ENCODE measurements at regions not wholly inside any gene's neighbourhood (a gene's known extent, or its start where the extent isn't known, plus 50 kb on each side); places are given as distances from the start of the nearest gene placed in this dataset.

DNA sequence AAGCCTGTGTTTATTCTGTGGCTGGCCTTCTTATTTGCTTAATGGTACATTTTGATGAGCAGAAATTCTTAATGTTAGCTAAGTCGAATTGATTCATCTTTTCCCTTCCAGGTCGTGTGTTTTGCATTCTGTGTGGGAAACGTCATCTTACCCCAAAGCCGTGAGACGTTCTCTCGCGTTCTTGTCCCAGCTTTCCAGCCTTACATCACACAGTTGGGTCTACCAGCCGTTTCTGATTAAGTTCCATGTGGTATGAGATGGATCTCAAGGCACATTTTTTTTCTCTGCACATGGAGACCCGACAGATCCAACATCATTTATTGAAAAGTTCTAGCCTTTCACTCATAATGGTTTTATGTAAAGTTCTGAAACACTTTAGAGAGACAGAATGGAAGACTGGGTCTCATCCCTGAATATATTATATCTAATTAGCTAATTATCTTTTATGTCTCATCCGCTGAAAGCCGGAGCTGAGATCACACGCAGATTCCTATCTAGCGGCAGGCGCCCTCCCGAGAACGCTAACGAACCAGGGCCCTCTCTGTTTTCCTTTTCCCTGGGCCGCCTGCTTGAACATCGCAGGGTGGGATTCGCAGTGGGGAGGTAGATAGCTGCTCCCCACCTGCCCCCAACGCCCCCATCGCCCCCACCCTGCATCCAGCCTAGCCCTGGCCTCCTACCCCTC, 1162.2 kb downstream of the BRD1 start:
- no peak for DNase-seq

DNA sequence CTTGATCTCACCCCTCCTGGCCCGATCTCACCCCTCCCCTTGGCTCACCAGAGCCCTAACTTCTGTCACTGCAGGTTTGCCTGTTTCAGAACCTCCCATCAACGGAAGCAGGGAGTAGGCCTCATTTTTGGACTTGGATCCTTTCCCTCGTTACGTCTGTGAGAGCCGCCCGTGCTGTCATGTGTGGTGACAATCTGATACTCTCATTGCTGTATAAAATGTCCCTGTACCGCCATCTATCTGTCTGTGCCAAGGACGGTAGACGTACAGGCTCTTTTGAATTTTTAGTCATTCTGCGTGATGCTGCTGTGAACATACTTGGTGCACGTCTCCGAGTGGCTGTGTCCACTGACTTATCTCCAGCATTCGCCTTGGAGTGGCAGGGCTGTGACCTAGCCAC, 1163.1 kb downstream of the BRD1 start:
- DNase-seq = no peak

DNA sequence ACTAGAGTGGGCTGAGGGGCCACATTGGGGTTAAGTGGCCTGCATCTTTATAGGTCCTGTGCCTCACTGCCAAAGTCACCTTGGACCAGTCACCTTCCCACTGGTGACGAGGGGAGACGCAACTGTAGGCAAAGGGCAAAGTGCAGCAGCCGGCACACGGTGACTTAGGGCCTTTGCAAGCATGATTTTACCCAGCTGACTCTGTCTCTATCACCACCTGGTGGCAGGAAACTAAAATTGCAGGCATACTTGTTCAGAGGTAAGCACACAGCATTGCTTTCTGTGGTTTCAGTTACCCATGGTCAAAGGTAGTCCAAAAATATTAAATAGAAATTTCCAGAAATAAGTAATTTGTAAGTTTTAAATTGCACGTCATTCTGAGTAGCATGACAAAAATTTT, 1164.4 kb downstream of the BRD1 start:
- no peak for DNase-seq

DNA sequence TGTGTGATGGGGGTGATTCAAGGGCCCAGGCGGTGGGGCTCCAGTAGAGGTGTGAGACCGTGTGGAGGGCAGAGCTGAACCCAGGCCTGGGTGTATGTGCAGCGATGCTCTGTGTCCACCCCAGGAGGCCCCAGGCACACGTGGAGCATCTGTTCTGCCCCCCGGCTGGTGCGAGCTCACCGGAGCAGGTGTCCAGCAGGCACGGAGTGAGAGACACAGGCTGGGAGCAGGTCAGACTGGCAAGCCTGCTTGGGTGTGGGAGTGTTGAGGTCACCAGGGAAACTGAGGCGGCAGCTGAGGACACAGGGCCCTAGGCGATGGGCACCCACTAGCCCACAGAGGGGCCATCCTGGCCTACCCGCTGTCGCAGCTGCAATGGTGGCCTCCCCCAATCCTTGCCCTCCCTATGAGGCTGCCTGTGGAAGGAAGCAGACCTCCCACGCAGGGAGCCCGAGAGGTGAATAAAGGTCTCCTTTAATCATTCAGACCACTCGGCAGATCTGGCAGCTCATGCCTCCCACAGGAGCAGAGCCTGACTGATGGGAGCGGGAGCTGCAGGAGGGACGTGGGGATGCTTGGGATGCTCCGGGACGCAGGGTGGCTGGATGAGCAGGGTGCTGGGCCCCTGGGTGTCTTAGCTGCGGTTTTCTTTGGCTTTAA, 1165.1 kb downstream of the BRD1 start:
- no peak for DNase-seq

DNA sequence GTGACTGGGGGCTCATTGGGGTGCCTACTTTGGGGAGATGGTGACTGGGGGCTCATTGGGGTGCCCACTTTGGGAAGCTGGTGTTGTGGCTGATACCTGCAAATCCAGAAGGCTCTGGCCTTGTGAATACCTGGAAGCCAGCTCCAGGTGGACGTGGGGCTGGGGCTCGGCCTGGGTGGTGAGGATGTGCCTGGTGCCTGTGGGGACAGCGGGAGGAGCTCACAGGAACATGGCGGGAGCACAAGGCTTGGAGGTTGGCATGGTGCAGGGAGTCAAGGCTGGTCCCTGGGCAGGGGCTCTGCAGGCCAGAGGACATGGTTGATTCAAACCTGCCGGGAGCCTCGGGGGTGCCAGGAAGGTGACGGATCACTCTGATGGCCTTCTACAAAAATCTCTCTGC, 1165.7 kb downstream of the BRD1 start:
- DNase-seq = no peak

DNA sequence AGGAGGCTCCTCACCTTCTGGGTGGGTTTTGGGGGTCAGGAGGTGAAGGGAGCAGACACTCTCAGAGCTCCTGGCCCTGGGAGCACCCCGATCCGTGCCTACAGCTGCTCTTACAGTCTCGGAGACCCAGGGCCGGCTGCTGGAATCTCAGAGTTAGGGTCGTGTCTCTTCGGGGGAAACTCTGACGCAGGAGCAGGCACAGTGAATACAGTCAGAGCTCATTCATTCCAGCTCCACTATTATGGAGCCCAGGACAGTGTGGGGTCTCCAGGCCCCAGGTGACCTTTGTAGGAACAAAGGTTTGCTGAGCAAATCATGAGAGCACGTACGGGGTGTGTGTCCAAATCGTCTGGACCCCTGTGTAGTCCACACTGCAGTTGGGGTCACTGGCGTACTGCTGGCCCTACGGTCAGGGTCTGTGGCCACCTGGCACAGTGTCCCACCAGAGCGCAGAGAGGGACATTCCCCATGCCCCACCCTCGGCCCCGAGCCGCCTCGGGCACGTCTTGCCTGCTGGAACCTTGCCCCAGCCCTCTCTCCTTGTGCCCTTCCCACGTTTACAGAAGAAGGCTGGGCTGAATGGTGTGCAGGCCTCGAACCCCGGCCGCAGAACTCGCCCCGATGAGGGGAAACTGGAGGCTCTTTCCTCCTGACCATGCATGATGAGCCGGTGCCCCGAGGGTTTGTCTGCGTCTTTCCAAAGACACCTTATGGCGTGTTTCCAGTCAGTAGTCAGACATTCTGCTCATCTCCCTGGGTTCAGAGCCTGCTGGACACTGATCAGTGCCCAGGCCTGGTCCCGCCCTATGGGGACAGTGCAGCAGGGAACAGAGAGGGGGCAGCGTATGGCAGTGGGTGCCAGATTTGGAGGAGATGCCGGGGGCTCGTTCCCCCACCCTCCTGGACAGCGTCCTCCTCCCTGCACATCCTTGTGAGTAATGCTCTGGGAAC, 1166.6 kb downstream of the BRD1 start:
- DNase-seq = no peak

DNA sequence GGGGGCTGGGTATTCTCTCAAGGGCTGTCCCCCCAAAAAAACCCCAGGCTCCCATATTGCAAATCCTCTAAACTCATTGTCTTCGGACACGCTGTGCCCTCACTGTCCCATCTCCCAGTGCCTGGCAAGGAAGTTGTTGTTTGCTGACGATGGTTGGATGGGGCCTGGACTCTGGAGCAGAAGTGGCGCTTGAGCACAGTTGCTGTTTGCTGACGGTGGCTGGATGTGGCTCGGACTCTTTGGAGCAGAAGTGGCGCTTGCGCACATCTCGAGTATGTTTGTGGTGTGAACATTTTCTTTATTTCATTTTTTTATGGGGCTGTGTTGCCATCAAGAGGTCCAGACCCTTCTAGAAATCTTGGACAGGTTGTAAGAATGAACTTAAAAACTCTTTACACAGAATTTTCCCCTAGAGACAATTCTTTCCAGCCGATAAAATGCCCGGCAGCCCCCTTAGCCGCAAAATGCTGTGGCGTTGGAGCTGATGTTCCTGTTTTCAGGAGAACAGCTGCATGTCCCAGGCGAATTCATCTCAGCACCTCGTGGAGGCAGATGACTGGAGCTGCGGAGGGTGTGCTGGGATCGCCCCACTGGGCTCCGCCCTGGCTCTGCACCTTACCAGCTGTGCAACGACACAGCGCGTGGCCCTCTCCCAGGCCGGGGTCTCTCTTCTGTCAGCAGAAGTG, 1167.4 kb downstream of the BRD1 start:
- no peak for DNase-seq

DNA sequence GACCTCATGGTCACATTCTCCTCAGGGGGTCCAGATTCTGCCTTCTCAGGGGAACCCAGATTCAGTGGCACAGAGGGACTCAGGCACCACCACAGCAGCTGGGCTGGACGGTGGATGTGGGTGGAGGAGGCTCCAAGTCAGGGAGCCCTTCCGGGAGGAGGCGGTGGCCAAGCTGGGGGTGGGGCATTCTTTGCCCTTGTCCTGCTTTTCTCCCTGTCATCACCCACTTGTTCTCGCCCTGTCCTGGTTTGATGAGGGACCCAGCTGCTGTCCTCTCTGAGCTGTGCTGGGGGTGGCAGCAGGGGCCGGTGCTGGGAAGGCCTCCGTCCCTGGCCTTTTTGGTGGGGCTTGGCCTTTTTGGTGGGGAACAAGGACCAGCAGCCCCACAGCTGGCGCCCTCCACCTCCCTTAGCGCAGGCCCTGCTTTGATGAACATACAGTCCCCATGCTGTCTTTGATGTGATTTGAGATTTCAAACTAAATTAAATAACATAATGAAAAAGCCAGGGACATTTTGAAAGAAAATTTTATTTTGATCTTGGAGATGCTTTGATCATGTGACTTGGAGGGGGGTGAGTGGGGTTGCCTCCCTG, 1168.2 kb downstream of the BRD1 start:
- no peak for DNase-seq

DNA sequence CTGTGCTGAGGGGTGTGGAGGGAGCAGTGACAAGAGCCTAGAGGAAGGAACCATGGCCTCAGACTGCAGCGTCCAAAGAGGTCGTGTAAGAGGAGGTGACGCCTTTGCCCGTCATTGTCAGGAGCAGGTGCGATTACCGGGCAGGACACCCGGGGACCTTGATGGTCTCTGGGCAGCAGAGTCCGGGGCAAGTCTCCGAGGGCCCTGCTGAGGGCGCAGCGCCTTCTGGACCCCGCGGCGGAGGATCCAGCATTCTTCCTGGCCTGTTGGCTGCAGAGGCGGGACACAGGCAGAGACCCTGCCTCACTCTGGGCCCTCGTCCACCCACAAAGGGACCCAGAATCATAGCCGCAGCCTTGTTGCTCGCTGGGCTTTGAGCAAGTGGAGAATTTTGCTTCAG, 1168.8 kb downstream of the BRD1 start:
- DNase-seq = no peak

DNA sequence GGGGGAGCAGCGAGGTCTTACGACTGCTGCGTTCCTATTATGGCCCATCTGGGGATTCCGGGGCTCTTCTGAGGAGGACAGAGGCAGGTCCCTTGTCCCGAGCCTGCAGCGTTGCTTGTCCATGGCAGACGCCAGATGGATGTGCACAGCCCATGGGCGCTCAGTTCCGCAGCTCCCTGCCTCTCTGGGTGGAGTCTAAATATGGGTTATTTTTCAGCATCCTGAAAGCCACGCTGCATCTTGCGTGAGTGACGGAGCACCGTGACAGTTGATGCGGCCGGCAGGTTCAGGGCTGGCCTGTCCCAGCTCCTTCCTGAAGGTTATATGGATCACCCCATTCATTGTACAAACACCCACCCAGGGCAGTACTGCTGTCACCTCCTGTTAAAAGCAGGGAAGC, 1169.4 kb downstream of the BRD1 start:
- no peak for DNase-seq

DNA sequence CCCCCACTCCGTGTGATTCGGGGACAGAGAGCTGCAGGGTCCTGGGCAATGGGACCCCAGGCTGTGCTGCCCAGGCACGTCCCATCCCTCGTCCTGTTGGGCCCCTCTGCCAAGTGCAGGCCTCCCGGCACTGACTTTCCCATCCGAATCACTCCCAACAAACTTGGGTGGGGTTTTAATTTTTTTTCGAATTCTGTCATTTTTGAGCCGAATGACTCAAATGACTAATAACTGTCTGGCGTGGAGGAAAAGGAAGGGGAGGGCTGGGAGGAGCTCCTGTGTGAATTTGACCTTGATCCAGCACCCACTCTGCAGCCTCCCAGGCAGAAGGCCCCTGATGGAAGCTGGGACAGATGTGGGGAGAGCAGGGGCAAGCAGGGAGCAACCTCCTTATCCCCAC, 1173.2 kb downstream of the BRD1 start:
- DNase-seq = no peak

DNA sequence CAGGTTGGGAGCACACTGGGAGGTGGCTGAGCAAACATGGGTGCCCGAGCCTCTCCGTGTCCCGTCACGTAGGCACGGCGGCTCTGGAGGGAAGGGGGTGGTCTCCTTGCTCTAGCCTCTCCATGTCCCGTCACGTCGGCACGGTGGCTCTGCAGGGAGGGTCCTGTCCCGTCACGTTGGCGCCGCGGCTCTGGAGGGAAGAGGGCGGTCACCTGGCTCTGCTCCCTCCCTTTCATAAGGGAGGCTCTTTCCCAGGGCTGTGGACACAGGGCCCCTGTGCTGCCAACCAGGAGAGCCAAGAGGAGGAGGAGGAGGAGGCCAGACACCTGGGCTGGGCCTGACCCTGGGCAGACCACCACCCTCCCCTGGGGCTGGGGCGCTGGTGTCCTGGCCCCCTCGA, 1173.7 kb downstream of the BRD1 start:
- no peak for DNase-seq

DNA sequence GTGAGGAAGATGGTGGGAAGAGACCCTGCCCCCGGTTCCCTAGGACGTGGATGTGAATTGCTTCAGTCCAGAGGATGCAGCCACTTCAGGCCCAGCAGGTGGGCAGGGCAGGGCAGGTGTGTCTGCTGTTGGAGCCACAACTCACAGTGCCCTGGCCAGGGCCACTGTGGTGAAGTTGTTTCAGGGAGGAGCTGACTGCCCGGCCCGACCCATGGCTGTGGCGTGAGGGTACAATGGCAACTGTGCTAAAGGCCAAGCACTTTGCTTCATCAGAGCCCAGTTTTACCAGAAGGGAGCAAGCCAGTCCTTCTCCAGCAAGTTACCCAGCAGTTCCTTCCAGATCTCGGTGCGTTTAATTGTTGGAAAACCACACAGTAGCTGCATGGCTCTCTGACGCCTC, 1174.4 kb downstream of the BRD1 start:
- no peak for DNase-seq

DNA sequence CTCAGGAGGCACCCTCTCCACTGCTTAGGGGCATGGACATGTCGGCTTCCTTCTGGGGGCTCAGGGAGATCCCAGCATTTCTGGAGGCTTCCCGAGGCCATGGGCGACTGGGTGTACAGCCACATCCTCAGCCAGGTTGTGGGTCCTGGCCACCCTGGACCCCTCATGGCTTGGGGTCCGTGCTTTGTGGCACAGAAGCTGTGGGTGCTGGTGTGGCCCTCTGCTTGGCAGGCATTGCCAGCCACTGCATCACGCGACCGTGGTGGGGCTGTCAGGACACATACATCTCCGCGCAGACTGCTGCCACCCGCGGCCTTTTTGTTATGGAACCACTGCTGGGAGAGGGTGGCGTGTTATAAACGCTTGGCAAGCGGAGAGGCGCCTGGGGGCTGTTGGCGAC, 1174.9 kb downstream of the BRD1 start:
- no peak for DNase-seq

DNA sequence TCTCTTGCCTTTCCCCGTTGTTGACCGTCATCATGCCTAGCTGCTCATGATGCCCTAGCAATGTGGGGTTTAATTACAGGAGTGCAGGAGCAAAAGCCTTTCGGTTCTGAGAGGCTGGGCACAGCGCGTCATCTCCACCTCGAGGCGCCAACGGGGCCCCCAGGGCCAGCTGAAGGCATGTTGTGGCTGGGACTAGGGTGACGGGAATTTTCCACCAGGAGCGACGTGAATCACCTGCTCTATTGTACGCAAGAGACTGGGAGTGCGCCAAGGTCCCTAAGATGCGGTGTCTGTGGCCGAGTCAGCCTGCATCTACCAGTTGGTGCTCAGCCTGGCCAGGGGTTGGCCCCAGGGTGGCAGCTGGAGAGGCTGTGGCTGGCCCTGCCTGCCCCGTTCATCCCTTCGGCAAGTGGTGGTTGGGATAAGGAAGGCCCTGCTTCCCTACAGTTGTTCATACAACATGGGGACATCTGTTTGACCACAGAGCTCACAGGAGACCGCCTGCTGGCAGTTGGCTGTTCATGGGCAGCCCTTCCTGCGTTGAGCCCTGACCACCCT, 1175.6 kb downstream of the BRD1 start:
- no peak for DNase-seq

DNA sequence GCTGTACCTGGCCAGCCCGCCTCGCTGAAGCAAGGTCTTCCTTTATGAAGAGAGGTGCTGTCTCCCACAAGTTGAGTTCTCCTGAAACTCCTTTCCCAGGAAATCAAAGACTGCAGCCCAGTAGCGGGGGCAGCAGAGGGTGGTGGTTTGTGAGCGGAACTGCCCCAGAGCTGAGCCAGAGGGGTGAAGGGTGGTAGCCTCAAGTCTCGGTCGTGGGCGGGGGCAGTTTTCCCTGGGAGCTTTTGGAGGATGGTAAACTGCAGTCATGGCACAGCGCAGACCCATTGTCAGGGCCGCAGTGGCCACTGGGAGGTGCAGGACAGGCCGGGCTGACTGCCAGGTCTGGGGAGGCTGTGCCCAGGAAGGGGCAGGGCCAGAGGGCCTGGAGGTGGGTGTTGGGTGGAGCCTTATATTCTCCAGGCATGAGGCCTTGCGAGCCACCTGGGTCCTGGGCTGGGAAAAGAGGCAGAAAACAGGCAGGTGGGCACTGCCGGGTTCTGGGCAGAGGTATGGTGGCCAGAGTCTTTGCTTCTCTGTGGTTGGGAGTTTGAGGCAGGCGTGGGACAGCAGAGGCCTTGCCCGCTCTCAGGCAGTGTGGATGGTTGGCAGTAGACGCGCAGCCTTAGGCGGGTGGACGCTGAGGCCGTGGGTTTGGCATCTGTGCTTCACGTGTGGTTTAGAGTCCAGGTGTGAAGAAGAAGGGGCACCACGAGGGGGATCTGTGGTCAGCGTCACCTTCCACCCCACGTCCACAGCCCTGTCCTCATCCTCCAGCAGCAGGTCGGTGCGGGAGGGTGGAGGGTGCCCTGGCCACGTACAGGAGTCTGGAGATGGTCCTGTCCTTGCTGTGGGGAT, 1176.4 kb downstream of the BRD1 start:
- DNase-seq = no peak

DNA sequence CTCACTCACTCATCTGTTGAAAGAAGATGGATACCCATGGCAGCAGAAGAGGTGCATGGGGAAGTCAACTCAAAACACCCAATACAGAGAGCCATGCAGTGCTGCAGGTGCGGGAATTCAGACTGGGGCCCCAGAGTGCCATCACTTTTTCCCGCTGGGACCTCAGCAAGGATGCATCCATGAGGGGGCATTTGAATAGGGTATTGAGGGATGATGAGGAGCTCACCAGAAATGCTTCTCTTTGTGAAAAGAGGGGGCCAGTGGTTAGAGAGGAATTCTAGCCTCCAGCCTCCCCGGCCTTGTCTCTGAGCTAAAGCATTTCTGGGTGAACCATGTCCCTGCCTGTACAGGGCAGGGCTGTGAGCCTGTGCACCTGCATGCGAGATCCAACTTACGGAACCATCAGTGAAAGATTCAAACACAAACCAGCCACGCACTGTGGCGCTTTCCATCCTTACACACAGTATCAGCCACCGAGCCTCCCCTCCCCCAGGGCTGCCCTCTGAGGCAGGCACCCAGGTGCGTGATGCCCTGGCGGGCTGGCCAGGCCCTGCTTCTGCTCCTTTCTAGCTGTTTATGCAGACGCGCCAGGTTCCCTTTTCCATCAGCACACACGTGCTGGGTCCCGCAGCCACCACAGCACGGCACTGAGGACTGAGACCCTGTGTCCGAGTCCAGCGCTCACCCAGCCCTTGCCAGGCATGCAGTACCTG, 1177.2 kb downstream of the BRD1 start:
- DNase-seq = no peak

DNA sequence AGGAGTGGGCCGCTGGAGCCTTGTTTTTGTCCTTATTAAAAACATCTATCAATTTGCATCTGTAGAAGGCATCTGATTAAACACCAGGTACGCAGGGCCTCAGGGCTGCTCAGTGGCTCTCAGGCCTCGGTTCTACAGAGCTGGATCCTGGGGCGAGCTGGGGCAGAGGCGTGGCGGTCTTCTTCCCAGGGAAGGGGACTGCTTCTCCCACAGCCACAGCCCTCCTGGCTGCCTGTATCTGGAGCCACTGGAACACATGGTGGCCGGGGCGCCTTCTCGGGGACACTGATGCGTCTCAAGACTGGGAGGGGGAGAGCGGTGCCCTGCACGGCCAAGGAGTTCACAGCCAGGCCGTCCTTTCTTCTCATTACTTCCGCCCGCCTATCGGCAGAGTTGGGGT, 1178.2 kb downstream of the BRD1 start:
- no peak for DNase-seq

DNA sequence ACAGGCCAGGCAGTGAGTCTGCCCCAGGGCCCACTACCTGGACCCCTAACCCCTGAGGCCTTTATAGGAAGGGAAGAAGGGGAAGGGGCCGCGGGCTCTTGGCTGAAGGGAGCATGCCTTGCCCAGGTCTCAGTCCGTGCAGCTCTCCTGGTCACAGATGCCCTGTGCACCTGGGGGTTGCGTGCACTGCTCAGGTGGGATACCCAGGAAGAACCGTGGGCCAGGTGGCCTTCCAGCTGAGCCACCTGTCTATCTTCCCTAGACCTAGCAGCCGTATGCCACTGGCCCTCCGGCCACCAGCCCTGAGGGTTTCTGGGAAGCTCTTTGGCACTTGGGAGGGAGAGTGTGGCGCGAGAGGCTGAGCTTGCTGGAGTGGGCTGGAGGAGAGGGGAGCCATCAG, 1178.6 kb downstream of the BRD1 start:
- no peak for DNase-seq

DNA sequence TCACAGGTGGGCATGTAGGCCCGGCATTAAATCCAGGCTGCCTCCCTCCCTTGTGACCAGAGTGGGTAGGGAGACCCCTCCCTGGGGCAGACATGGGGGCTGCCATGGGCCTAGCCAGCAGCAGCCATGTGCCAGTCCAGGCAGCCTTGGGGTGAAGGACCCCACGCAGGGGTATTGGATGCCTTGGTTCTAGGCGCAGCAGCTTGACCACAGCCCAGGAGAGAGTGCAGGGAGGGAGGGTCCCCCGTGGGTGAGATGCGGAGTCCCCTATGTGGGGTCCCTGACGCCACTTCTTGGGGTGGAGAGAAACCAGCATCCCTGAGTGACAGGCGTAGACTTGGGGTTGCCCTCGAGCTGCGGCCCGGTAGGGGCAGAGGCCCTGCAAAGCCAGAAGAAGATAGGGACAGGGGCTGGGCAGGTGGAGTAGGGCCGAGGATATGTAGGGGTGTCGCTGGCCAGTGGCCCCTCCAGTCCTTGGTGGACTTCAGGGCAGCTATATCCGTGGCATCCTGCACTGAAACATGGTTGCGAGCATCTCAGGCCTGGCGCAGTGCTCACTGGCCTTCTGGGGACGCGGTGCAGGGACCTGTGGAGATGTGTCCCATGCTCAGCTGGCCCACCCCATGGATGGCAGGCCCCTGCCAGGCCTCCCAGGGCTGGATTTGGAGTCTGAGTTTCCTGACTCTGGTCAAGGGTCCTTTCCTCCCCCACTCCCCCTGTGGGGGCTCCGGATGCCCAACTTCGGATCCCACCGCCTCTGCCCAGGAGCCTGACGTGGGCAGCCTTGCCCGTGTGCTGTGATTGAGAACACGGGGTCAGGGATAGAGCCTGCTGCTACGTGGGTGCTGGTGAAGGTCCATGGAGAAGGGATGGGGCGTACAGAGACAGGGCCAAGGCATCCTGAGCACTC, 1179.8 kb downstream of the BRD1 start:
- no peak for DNase-seq

All from NCI-H2107 (cell line).